Fibroblast of mammary gland (primary cell): ENCODE measurements at regions not wholly inside any gene's neighbourhood (a gene's known extent, or its start where the extent isn't known, plus 50 kb on each side); places are given as distances from the start of the nearest gene placed in this dataset.
A peak's percentile ranks its signal among the peaks of the same experiment; 100 is the strongest.
"Not testable (repeated sequence)": the region's sequence is repeated elsewhere in the genome, so short reads cannot be mapped to it uniquely, and the experiment has no call there.

Experiments used
- DNase-seq: peaks from one replicate; pipeline ENCODE4 v3.0.0-alpha.2; 2010; ENCODE audit warnings: low read depth
- H3K4me3 ChIP-seq: 2 replicates; pipeline ENCODE4 v1.5.1; 2011; ENCODE audit warnings: low read depth, mild to moderate bottlenecking, low read length, moderate library complexity; ENCODE audit not compliant: control insufficient read depth
- CTCF ChIP-seq: conservative IDR thresholded peaks from 2 replicates; pipeline ENCODE4 v1.5.1; 2011; ENCODE audit warnings: low read depth, low read length, inconsistent platforms; ENCODE audit not compliant: control insufficient read depth, insufficient read depth

GRCh38 chr18:29361843-29362242 lies 1184.9 kb upstream of the CDH2 start:
- DNase-seq, result no peak
- H3K4me3 ChIP-seq, result no peak overlapping the region
- no peak for TF ChIP-seq CTCF

GRCh38 chr18:29360659-29361058 lies 1183.7 kb upstream of the CDH2 start:
- not testable (repeated sequence) for DNase-seq, H3K4me3 ChIP-seq

DNA sequence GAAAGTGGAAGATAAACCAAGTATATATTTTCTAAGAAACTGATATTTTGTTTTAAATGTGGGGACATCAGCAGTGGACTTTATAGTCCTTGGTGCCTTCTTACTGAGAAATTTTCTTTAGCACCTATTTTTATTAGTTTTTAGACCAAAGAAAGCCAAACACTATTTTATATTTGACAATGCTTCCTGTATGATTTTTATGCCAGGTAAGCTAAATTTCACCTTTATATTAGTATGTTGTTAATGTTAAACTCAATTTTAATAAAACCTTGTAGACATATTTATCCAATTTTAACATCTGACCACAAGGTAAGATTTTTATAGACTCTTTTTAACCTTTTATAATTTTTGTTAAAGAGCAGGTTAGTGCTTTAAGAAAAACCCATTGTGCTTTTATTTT lies 1182.3 kb upstream of the CDH2 start:
- not testable (repeated sequence) for DNase-seq, H3K4me3 ChIP-seq

GRCh38 chr18:29351171-29351570 lies 1174.2 kb upstream of the CDH2 start:
- H3K4me3 ChIP-seq, result no peak overlapping the region
- TF ChIP-seq CTCF, result no peak
- DNase-seq, result no peak

- no peak overlapping the region for H3K4me3 ChIP-seq
- no peak for DNase-seq
- TF ChIP-seq CTCF, result no peak
These were observed 1152.0 kb upstream of the CDH2 start for GRCh38 chr18:29328932-29329331.

DNA sequence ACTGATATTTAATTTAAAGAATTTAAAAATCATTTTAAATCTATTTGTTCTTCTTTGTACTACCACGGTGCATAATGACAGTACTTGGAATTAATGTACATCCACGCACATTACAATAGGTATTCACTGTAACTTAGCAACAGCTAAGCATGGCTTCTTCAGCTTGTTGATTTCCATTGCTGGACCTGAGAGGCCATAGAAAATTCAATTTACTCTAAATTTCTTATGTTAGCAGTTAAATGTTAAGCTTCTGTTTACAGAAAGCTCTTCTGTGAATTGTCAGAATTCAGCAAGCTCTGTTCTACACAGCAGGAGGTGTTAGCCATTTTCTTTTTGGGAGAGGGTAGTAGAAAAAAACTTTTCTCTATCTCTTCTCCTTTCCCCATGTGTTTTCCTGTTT lies 1149.3 kb upstream of the CDH2 start:
- no peak overlapping the region for H3K4me3 ChIP-seq
- DNase-seq, result no peak
- TF ChIP-seq CTCF, result no peak

GRCh38 chr18:29321561-29321960 lies 1144.6 kb upstream of the CDH2 start:
- TF ChIP-seq CTCF, result no peak
- DNase-seq, result peak; percentile 11

GRCh38 chr18:29313312-29313711 lies 1136.4 kb upstream of the CDH2 start:
- TF ChIP-seq CTCF, result no peak

More at GRCh38 chr18:29321561-29321960, 1144.6 kb upstream of the CDH2 start:
- H3K4me3 ChIP-seq, result no peak overlapping the region

More at GRCh38 chr18:29313312-29313711, 1136.4 kb upstream of the CDH2 start:
- no peak overlapping the region for H3K4me3 ChIP-seq
- DNase-seq, result no peak
